GM19240 (cell line): ENCODE measurements at regions not wholly inside any gene's neighbourhood (a gene's known extent, or its start where the extent isn't known, plus 50 kb on each side); places are given as distances from the start of the nearest gene placed in this dataset.

Source experiments
- DNase-seq: peaks from one replicate; pipeline ENCODE4 v3.0.0; 2011; ENCODE audit warnings: low spot score; ENCODE audit not compliant: insufficient read length

DNA sequence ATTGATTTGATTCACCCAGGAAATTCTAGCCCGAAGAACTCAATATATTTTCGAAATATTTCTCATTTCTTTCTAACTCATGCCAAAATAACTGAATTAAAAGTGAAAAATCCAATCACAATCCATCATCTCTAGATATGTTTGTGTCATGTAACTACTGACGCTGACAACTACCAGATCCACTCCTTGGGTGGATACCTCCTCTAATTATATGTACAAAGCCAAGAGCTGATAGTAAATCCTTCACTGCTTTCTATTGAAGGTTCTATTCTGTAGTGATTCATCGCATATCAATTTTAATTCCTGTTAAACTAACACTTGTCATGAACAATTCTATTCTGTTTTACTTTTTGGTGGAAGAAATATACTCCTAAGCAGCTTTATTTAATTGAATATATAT, 1056.6 kb upstream of the NXPH2 start:
- no peak for DNase-seq

DNA sequence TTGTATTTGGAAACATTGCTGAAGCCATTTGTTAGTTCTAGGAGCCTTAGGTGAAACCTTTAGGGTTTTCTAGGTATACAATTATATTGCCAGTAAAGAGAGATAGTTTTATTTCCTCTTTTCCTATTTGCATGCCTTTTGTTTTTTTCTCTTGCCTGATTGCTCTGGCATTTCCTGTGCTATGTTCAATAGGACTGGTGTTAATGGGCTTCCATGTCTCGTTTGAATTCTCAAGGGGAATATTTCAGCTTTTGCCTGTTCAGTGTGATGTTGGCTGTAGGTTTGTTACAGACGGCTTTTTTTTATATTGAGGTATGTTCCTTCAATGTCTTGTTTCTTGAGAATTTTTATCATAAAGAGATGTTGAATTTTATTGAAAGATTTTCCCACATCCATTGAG, 1054.9 kb upstream of the NXPH2 start:
- DNase-seq: no peak

DNA sequence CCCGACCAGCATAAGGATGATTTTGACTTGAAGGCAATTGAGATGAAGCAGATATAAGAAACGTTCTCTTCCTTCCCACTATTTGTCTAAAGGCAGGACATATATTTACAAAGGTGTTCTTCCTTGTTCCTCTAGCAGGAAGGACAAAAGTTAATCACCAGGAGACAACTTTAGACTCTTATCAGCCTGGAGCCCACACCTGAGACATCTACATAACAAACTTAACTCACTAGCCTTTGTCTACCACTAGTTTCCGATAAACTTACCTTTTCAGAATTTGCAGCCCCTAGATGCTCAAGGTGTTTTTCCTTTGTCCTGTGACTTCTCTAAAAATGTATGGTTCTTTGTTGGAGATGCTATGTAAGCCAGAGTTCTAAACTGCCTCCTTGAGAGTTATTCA, 1047.8 kb upstream of the NXPH2 start:
- no peak for DNase-seq

DNA sequence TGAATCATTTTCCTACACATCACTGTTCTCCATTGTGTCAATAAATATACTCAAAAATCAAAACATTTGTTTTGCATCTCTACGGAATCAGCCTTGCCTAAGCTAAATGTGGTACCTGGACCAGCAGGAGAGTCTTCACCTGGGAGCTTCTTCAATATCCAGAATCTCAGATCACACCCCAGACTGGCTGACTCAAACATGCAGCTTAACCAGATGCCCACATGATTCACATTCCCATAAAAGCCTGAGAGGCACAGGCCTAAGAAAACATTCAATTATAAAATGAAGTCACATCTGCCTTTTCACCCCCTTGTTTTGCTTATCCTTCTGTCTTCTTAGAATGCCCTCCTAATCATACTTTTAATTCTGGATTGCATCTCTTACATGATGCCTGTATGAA, 1045.5 kb upstream of the NXPH2 start:
- no peak for DNase-seq

DNA sequence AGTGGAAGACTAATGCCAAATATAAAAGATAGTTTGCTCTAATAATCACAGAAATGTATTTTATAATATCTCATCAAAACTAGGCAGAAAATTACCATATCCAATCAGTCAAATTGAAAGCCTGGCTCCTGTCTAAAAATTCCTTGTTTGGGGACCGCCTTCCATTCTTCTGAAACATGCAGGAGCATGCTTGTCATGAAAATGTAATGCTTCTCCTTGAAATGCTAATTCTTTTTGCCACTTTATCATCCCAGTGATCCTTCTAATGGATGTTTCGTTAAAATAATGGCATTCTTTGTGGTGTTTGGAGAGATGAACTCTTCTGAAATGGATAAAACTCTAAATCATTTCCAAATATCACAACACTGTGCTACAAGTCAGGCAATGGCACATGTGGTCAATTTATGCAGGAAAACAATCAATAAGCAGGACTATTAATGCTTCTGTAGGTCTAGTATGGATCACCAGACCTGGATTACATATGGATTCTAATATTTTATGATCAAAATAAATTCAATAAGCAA, 1039.1 kb upstream of the NXPH2 start:
- DNase-seq: no peak

DNA sequence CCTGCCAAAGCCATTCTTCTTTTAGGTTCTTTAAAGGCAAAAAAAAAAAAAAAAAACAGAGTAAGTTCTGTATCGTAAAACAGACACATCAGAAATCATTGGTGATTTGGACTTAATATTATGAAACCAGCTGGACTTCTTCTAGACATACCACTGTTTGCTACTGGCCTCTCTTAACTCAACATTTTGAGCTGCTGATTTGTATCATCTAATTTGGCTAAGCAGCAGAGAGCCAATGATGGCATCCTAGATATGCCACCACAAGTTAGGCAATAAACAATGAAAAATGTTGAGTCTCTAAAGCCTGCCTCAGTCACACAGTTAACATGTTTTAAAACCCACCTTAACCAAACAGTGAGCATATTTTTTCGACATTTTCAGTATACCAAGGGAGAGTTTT, 1034.3 kb upstream of the NXPH2 start:
- no peak for DNase-seq

DNA sequence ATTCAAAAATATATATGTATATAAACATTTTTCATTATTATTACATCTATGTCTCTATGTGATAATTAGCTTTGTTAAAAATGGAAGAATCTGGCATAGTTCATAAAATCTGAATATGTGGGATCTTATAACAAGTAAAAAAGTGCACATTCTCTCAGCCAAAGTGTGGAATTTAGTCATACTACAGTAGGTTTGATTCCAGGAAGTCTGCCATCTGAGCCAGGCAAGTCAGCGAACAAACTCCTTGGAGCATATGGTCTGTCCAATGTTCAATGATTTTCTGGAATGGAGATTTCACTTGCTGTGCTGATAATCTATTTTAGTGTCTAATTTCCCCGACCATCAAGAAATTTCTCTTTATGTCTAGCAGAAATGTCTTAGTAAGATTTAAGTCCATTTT, 1033.2 kb upstream of the NXPH2 start:
- DNase-seq: no peak

DNA sequence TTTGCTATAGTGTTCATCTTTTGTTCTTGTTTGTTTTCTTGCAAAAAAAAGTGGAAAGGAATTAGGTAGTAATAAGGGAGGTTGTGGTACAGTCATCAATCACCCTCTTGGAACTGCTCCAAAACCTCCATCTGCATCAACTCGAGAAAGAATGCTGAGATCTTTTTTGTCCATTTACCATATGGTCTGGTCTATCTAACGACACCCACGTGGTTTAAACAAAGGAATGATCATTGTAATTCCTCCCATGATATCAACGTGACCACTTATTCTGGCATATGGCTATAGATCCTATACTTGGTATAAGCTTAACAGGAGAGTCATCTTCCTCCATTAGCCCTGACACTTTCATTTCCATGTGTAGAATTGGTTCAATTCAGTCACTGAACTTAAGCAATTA, 1025.3 kb upstream of the NXPH2 start:
- no peak for DNase-seq

DNA sequence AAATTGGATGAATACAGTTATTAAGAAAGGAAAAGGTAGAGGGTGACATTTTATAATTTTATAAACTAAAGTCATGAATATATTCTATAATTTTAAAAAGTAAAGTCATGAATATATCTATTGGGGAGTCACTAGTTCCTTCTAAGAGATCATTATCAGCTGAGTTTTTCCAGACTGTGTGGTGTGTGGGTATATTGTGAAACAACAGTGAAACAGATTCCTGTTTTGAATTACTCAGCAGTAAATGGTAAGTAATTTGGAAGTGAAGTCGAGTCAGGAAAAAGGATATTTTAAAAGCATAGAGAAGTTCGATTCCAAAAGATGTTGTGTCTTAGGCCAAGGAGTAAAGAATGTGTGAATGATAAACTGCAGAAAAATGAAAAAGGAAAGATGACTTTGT, 1018.2 kb upstream of the NXPH2 start:
- DNase-seq: no peak

DNA sequence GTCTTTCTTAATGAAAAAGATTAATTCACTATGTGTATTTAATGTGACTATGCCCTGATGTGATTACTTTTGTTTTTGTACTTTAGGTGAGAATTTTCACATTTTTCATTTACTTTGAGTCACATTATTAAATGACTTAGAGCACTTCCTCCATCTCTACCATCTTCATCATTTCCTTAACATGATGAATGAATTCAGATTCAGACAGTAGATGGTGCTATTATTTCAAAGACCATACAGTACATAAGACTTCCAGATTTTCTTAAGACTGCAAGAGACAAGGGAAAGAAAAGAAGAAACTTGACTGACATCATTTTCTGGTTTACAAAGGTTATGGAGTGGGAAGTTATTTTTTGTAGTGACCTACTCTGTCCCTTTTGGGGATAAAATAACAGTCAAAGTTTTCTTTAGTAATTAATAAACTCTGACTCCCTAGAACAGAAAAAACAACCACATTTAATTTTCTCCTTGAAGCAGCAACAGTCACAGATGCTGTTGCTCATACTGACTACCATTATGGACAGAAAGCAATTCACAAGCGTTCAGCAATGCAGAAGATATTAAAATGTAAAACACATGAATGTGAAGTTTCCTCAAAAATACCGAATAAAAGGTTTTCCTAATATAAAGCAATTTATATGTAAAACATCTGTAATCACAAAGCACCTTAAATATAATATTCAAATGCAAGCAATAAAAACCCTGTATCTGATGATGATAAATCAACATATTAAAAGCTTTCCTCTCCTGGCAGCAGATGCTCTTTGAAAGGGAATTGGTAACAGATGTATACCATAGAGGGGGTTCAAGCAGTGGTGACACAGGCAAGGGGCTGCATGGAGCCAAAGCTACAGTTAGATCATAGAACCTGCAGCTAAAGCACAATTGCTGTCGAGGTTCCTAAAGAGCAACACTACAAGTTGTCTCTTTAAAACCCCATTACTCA, 1010.9 kb upstream of the NXPH2 start:
- no peak for DNase-seq

DNA sequence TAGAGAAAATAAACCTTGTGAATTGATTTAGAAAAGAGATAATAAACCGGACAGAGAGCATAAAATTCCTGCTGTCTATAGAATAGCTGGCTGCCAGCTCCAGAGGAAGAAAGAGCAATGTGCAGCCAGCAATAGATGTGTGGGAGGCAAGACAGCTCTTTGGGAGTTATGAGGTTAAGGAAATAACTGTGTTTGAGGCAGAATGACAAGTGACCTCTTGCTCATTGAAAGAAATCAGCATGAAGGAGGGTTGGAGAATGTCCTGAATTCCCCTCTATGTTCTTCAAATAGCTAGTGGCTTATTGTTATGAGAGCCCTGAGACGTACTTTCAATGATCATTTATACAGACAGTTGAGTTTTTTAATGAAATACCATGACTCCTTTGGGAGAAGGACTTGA, 1009.9 kb upstream of the NXPH2 start:
- no peak for DNase-seq

DNA sequence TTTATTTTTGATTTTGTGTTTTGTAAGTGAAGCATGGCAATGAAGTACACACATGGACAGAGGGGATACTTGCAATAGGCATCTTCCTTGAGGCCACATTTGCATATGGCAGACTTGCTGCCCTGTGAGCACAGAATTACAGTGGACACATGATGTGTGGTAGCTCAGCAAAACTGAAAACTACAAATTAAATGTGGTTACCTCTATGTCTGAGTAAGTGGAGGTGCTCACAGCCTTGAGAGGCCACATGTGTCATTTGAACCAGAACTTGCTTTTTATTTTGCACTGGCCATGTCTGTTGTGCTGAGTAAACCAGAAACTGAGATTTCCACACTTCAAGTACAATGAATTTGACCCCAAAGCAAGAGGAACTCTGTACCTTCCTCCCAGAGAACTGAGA, 998.5 kb upstream of the NXPH2 start:
- DNase-seq: no peak

DNA sequence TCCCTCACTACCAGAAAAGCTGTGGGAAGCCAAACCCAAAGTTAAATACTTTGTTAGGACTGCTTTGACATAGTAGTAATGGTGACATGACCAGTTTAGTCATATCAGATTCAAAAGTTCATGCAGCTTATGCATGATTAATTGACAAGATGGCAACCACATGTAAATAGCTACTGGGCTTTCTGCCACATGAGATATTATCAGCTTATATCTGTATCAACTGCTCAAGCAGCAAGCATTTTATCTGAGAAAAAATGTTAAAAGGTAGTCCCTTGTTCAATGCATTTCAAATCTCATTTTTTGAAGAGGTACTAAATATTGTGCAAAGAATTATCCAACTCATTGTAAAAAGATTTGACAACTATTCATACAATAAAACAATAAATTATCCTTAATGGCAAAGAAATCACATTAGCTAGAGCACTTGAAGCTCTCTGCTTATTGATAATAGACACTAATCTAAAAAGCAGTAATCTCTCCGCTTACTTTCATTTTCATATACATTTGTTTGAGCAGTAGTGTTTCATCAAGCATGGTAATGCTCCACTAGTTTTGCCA, 993.6 kb upstream of the NXPH2 start:
- DNase-seq: no peak

DNA sequence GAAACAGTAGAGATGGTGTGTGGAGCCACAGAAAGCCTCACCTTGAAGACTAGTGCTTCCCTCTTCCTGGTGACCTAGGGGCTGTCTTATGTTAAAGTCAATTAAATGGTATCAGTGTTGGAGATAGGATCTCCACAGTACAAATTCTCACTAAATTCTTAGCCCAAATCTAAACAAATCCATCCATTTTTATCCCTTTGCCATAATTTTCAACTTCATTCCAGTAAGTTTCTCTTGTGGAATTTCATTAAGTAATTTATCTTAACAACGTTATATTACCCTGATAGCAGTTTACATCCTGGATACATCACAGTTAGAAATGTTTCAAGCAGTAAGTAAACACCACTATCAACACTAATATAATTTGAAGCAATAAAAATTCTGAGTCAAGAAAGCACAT, 989.4 kb upstream of the NXPH2 start:
- no peak for DNase-seq

DNA sequence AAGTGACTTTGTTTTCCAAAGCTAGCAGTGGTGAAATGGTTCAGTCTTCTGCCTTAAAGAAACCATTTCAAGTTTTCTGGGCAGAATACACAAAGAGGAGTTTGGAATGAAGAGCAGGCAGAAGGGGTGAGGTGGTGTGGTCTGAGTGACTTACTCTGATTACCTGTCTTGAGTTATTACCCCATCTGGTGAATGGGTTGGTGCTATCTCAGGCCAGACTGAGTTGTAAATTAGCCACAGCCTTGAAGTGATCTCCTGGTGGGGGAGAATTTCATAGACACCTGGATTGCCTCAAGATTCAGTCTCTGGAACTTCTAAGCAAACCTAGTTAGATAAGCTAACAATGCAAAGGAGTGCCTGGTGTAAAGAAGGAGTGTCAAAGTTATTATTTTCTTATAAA, 983.5 kb upstream of the NXPH2 start:
- no peak for DNase-seq

DNA sequence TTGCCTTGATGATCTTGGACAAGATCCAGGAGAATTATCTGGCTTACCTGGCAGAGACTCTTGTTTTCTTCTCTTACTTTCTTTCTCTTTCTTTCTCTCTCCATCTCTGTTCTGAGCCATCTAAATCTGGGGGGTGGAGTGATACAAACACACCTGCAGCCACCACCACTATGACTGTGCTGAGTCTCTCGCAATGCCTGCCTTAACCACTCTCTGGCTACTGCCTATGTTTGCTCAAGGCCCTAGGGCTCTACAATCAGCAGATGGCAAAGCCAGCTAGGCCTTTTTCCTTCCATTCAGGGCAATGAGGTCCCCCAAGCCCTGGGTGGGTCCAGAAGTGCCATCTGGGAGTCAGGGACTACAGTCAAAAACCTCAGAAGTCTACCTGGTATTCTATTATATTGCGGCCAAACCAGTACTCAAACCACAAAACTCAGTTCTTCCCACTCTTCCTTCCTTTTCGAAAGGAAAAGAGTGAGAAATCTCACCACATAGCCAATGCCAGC, 978.9 kb upstream of the NXPH2 start:
- DNase-seq: no peak

DNA sequence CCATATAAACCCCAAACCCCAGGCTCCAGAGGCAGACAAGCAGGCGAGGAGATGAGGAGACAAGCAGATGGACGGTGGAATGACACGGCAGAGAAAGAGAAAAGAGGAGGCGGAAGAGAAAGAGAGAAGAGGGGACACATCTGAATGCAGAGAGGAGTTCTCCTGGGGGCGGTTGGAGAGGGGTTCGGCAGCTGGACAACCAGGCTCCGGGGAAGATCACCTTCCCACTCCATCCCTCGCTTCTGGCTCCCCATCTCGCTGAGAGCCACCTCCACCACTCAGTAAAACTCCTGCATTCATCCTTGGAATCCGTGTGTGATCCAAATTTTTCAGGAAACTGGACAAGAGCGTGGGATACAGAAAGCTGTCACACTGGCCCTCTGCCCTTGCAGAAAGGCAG, 966.7 kb upstream of the NXPH2 start:
- no peak for DNase-seq

DNA sequence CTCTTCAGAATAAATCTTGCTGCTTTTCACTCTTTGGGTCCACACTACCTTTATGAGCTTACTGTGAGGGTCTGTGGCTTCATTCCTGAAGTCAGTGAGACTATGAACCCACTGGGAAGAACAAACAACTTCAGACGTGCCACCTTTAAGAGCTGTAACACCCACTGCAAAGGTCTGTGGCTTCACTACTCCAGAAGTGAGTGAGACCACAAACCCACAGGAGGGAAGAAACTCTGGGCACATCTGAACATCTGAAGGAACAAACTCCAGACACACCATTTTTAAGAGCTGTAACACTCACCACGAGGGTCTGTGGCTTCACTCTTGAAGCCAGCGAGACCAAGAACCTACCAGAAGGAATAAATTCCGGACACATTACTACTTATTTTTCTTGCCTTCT, 964.1 kb upstream of the NXPH2 start:
- no peak for DNase-seq

DNA sequence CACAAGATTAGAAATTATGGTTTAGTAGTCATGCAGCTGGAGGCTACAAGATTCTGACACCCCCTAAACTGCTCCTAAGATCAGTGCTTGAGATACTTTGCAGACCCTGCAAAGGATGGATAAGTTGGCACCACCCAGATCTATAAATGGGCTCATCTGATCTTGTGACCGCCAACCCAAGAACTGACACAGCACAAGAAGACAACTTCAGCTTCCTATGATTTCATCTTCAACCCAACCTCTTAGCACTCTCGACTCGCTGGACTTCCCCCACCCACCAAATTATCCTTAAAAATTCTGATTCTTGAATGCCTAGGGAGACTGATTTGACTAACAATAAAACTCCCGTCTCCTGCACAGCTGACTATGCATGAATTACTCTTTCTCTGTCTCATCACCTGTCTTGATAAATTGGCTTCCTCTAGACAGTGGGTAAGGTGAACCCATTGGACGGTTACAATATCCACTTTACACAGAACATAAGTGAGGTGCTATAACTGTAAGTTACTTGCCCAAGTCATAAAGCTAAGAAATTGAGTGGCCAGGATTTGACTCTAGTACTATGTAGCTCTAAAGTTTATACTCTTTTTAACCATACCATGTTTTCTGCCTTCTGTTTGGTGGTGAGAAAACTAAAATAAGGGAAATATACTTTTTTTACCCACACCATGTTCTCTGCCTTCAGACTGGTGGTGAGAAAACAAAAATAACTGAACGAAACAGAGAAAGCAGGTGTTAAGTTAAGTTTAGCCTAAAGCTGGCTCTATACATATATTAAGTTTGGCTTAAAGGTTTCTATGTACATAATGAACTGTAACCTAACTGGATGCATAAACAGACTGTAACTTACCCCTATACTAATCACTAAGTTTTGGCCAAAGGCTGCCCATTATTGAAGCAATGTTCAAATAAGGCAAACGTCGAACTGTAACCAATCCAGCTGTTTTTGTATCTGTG, 962.3 kb upstream of the NXPH2 start:
- no peak for DNase-seq

DNA sequence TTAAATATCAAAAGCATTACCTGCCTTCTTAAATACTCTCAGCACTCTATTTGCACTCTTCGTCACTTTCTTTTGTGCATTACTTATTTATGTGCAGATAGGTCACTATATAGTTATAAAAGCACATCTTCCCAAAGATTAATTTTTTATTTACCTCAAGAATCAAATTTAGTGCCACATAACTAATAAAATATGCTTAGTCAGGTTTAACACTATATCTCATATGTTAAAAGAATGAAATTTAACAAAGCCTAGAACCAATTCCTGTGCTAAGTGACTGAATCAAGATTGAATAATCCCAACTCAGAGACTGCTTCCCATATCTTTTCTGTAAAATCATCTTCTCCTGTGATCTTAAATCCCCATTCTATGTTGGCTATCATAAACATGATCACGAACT, 957.5 kb upstream of the NXPH2 start:
- no peak for DNase-seq

DNA sequence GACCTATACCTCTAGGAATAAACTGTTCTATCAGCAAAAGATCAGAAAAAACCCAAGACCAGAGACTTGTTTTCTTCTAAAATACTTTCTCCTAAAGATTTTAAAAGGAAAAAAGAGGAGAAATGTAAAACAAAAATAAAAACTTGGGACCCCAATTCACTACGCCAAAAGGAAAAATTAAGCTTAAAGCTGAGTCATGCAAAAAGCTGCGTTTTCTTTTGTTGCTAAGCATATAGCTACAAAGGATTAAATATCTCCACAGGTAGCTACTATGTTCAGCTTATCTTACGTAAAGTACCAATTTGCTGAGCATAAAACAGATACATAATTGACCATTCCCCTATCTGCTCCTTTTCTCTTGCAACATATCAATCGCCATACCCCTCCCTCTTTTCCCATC, 950.0 kb upstream of the NXPH2 start:
- no peak for DNase-seq
